ENCODE measurements at regions not wholly inside any gene's neighbourhood (a gene's known extent, or its start where the extent isn't known, plus 50 kb on each side); places are given as distances from the start of the nearest gene placed in this dataset.

GRCh38 chr2:12915787-12916186, 199.1 kb downstream of the TRIB2 start (continued):
- TF ChIP-seq NFYB (CRISPR knock-in tag; conservative IDR thresholded peaks at IDR 0.05; ENCODE audit: low read depth): no peak
- no peak for TF ChIP-seq KAT7 (CRISPR knock-in tag; IDR thresholded peaks at IDR 0.05; ENCODE audit: borderline replicate concordance)
- TF ChIP-seq, protein P1, sequence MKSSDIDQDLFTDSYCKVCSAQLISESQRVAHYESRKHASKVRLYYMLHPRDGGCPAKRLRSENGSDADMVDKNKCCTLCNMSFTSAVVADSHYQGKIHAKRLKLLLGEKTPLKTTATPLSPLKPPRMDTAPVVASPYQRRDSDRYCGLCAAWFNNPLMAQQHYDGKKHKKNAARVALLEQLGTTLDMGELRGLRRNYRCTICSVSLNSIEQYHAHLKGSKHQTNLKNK (CRISPR knock-in tag; IDR thresholded peaks at IDR 0.05): no peak
- no peak for TF ChIP-seq JAZF1 (CRISPR knock-in tag; IDR thresholded peaks at IDR 0.05)

DNA sequence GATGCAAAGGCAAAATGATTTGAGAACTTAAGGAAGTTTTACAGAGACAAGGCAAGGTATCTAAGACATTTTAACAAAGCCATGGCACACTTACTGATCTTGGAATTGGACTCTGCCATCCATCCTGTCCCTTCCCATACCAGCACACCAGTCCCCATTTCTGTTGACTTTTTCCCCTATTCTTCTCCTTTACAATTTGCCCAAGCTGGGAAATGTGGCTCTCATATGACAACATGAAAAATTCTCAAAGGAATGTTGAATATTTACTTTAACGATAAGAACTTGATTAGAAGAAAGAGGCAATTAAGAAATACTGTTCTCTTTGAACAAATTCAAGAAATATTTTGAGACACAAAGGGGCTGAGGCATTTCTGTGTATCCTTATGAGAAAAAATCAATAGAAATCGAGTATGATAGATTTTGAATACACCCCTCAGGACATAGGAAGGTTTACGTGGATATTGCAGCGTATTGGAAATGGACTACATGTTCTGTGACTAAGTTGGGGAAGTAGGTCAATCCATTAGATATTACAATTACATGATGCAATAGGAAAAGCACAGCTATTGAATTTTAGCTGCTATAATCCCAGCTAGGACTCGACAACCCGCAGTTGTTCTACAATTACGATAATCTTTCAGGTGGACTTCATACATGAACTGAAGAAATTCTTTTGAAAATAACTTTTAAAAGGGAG, 201.6 kb downstream of the TRIB2 start:
- TF ChIP-seq, protein P1 (CRISPR knock-in tag; IDR thresholded peaks at IDR 0.05): no peak
- TF ChIP-seq ATF2 (CRISPR knock-in tag; IDR thresholded peaks at IDR 0.05; ENCODE audit: borderline replicate concordance, low read depth) (no peak), TEAD4 (CRISPR knock-in tag; IDR thresholded peaks at IDR 0.05) (no peak), NR3C1 (CRISPR knock-in tag; conservative IDR thresholded peaks at IDR 0.05; ENCODE audit: low read depth) (no peak), GABPB1 (CRISPR knock-in tag; IDR thresholded peaks at IDR 0.05) (no peak), ZBTB21 (CRISPR knock-in tag; IDR thresholded peaks at IDR 0.05; ENCODE audit: borderline replicate concordance) (no peak), ZNF317 (CRISPR knock-in tag; IDR thresholded peaks at IDR 0.05; ENCODE audit: borderline replicate concordance, low read depth) (no peak), PREB (CRISPR knock-in tag; IDR thresholded peaks at IDR 0.05; ENCODE audit: borderline replicate concordance) (no peak), SMAD4 (CRISPR knock-in tag; IDR thresholded peaks at IDR 0.05) (no peak), E2F5 (CRISPR knock-in tag; IDR thresholded peaks at IDR 0.05) (no peak), ELF4 (CRISPR knock-in tag; IDR thresholded peaks at IDR 0.05; ENCODE audit: low read depth) (no peak), E2F1 (CRISPR knock-in tag; IDR thresholded peaks at IDR 0.05) (no peak), ZNF396 (CRISPR knock-in tag; IDR thresholded peaks at IDR 0.05; ENCODE audit: borderline replicate concordance) (no peak), PRDM15 (CRISPR knock-in tag; IDR thresholded peaks at IDR 0.05) (no peak), TCF7 (CRISPR knock-in tag; IDR thresholded peaks at IDR 0.05; ENCODE audit: low read depth) (no peak)
- TF ChIP-seq, protein P2, sequence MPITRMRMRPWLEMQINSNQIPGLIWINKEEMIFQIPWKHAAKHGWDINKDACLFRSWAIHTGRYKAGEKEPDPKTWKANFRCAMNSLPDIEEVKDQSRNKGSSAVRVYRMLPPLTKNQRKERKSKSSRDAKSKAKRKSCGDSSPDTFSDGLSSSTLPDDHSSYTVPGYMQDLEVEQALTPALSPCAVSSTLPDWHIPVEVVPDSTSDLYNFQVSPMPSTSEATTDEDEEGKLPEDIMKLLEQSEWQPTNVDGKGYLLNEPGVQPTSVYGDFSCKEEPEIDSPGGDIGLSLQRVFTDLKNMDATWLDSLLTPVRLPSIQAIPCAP (CRISPR knock-in tag; IDR thresholded peaks at IDR 0.05): no peak
- TF ChIP-seq, protein P3, sequence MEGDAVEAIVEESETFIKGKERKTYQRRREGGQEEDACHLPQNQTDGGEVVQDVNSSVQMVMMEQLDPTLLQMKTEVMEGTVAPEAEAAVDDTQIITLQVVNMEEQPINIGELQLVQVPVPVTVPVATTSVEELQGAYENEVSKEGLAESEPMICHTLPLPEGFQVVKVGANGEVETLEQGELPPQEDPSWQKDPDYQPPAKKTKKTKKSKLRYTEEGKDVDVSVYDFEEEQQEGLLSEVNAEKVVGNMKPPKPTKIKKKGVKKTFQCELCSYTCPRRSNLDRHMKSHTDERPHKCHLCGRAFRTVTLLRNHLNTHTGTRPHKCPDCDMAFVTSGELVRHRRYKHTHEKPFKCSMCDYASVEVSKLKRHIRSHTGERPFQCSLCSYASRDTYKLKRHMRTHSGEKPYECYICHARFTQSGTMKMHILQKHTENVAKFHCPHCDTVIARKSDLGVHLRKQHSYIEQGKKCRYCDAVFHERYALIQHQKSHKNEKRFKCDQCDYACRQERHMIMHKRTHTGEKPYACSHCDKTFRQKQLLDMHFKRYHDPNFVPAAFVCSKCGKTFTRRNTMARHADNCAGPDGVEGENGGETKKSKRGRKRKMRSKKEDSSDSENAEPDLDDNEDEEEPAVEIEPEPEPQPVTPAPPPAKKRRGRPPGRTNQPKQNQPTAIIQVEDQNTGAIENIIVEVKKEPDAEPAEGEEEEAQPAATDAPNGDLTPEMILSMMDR (IDR thresholded peaks at IDR 0.05): no peak
- ATAC-seq (no peak), DNase-seq (ENCODE audit: low spot score) (no peak)
- no peaks in the 10 kb centered on the region for H3K4me1 Mint-ChIP-seq
- H3K9me3 Mint-ChIP-seq: peaks cover 8% of the 10 kb centered on the region; the same call in 1 of the 2 replicates
- H3K27me3 Mint-ChIP-seq (ENCODE audit: low read depth): no peaks in the 10 kb centered on the region
- no peak overlapping the region for H3K4me3 Mint-ChIP-seq
- ChIA-PET CTCF (no interaction called here), POLR2A (no interaction called here)
- no peak overlapping the region for H3K27ac Mint-ChIP-seq
- H3K36me3 Mint-ChIP-seq: no peaks in the 10 kb centered on the region

All from WTC11 (cell line).